Activated CD8-positive, alpha-beta memory T cell treated with anti-CD3 and anti-CD28 coated beads, Interleukin-2, amount 50 U/mL, for 1 hour (primary cell): ENCODE measurements at regions not wholly inside any gene's neighbourhood (a gene's known extent, or its start where the extent isn't known, plus 50 kb on each side); places are given as distances from the start of the nearest gene placed in this dataset.
"Not testable (repeated sequence)": the region's sequence is repeated elsewhere in the genome, so short reads cannot be mapped to it uniquely, and the experiment has no call there.

ENCODE experiments used
- DNase-seq: peaks from one replicate; pipeline ENCODE4 v3.0.0-alpha.2; 2020; ENCODE audit errors: extremely low read depth

DNA sequence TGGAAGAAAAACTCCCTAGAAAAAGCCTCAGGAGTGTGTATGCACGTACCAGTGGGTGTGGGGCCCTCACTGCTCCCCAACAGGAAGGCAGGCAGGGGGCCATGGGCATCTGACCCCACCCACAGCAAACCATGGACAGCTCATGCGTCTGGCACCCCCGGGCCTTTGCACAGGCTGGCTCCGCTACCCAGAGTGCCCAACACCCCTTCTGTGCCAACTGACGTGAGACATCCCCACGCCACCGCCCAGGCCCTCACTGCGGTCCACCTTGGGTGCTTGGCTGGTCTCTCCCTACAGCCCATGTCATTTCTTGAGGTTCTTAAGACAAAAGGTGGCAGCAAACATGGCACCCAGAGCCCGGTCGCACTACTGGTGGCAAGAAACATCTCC is 91.4 kb downstream of the NCOR2 start:
- DNase-seq, result no peak

DNA sequence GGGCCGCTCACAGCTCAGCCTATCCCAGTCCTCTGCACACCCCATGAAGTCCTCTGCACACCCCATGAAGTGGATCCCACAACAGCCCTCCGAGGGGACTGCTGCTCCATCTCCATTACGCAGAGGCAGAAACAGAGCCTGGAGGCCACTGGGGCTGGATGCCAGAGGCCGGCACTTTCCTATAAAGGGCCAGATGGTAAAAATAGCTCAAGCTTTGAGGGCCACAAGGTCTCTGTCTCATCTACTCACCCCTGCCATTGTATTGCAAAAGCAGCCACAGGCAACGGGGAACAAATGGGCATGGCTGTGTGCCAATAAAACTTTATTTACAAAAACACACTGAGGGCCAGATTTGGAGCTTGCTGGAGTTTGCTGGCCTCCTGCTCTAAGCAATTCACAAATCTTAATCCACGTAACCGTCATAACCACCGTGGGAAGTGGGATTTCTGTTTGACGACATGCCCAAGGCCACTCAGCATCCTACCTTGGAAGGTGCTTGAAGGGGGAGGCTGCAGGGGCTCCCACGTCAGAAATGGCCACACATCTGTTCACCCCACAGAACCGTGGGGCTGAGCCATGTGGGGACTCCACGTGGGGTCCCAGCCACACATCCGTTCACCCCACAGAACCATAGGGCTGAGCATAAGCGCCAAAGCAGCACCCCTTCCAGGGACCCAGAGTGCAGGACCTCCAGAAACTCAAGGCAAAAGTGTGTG is 92.0 kb downstream of the NCOR2 start:
- DNase-seq, result no peak

DNA sequence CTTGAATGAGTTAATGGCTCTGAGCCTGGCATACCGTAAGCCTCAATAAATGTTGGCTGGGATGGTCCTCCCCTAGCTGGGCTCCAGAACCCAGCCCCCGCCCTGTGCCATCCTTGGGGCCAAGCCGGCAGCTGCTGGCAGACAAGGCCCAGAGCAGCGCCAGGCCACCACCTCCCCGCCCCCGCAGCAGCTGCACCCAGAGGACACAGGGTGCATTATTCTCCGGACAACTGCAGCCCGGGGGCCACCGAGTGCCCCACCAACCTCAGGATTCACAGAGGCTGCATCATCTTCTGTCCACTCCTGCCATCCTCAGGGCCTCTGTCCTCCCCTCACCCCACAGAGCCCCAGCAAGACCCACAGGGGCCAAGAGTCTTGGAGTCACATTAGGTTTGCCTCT is 92.7 kb downstream of the NCOR2 start:
- DNase-seq, result no peak

DNA sequence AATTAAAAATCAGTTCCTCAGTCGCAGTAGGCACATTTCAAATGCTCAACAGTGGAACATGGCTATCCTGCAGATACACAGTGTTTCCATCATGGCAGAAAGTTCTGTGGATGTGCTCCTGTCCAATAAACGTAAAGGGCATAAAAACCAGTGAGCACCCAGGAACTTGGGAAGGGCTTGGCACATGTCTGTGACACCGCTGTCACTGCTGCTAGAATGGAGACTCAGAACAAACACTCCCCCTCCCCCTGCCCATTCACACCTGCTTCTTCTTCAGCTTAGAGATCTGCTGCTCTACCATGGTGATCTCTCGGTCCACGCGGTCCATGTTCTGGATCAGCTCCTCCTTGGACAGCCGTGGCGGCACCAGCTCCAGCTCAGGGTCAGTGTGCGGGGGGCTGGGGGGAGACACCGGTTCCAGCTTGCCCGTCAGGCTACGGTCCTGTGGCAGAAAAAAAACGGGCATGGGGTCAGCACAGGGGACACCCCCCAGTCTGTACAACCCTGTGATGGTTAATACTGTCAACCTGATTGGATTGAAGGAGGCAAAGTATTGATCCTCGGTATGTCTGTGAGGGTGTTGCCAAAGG is 94.6 kb downstream of the NCOR2 start:
- no peak for DNase-seq

DNA sequence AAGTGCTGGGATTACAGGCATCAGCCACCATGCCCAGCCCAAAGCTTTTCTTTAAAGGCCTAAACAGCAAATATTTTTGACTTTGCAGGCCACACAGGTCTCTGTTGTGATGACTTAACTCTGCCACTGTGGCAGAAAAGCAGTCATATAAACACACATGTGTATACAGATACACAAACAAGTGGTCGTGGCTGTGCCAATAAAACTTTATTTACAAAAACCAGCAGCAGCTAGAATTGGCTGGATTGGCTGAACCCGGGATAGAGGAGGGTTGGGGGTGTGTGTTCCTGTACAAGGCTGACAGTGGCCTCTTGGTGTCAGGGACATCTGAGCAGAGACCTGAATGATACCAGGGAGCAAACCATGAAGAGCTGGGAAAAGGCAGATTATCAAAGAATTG is 95.6 kb downstream of the NCOR2 start:
- no peak for DNase-seq

DNA sequence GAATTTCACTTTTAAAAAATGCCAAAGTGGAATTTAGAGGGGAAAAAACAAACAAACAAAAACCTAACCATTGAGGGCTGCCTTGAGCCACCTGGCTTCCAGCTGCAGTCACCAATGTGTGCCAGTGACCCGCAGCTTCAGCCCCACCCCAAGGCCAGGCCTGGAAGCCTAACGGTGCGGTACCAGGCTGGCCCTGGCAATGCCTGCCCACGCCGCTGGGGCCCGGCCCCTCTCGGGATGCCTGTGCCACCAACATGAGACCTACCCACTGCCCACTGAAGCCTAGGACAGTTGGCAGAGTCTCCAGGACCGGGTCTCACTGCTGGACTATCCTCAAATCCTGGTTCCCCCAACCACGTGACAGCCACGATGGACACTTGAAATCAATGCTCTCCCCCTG is 96.6 kb downstream of the NCOR2 start:
- DNase-seq, result no peak

DNA sequence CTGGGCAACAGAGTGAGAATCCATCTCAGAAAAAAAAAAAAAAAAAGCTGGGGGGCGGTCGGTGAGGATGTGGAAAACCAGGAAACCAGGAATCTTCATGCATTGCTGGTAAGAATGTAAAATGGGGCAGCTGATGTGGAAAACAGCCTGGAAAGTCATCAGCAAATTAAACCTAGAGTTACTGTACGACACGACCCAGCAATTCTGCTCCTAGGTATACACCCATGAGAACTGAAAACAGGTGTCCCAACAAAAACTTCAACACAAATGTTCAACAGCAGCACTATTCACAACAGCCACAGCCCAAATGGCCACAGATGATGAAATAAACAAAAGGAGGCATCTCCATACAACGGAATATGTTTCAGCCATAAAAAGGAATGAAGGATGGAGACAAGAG is 97.3 kb downstream of the NCOR2 start:
- no peak for DNase-seq

DNA sequence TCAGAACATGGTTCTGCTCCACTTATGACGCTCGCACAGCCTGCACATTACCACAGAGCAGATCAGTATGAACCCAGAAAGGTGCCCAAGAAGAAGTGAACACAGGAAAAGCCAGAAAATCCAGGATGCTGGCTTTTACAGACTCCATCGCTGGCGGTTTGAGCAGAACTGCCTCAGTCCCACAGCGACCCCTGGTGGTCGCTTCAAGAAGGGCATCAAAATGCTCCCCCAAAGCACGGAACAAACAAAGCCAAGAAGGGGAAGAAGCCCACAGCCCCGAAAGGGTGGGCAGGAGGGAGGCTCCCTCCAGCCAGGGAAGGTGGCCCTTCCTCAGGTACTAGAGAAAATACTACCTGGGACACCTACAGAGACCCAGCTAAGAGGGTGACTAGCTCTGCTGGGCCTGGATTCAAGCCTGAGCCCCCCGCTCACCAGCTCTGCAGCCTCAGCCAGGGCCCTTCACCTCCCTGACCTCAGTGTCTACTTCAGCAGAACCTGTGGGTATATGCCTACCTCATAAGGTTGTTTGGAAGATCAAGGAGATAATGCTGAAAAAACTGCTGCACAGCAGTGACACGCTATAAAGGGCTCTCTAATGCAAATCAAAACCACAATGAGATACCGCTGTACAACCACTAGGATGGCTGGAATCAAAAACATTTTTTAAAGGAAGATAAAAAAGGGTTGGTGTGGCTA is 98.1 kb downstream of the NCOR2 start:
- no peak for DNase-seq

DNA sequence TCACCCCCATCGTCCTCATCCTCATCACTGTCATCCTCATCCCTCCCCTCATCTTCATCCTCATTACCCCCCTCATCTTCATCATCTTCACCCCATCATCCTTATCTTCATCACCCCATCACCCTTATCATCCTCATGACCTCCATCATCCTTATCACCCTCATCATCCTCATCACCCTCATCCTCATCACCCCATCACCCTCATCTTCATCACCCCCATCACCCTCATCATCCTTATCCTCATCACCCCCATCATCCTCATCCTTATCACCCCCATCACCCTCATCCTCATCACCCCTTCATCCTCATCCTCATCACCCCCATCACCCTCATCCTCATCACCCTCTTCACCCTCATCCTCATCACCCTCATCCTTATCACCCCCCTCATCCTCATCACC is 99.9 kb downstream of the NCOR2 start:
- DNase-seq, result not testable (repeated sequence)

DNA sequence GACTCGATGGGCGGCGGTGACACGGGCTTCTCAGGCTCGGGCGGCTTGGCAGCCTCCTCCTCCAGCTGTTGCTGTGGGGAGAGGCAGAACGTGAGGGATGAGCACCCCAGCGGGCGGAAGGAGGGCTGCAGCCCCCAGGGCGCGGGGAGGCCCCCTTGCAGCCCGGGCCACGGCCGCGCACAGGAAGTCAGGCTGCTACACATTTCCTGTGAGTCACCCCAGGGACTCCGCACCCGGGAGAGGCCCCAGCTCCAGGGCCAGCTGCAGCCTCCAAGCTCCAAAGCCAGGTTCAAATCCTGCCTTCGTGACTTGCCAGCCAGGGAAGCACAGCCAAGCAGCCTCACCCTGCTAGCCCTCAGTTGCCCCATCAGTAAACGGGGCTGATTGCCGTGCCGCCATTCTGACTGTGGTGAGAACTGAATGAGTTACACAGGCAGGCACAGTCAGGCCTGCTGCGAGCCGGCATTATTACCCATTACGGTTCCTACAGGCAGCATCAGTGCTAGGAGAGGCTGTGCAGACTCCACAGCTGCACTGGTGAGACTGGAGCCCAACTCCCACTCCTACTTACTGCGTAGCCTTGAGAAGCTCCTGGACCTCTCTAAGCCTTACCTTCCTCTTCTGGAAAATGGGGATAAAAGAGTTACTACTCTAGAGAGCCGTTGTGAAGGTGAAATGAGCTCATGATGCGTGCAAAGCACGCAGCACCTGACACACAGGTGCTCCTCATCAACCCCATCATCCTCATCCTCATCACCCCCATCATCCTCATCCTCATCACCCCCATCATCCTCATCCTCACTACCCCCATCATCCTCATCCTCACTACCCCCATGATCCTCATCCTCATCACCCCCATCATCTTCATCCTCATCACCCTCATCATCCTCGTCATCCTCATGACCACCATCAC is 100.9 kb downstream of the NCOR2 start:
- peak; percentile 85 for DNase-seq

DNA sequence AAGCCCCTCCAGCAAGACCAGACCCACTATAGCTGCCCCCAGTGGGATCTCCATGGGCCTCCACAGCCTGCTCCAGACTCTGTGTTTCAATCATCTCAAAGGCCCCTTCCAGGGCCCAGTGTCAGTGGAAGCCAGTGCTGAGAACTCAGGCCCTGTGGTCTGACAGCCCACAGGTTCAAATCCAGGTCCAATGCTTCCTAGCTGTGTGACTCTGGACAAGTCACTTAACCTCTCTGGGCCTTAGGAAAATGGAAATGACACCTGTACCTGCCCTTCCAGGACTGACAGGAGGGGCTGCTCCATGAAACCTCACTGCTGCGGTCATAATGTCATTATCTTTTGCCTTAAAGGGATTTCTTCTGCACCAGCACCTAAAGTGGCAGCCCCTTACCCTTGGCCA is 101.9 kb downstream of the NCOR2 start:
- DNase-seq, result no peak

DNA sequence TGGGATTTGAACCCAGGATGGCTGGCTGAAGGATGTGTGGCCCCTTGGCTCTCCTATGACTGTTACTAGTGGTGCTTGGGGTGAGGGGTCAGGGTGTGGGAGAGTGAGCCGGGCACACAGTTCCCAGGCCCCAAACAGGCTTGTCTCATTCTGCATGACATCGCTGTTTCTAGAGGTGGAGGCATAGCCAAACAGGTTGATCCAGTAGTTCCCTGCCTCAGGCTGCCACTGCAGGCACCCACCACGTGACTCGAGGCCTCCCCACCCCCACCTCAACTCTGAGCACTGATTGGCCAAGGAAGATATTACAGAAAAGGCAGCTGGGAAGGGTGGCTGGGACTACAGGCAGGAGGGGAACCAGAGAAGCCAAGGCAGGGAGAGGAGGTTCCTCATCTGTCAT is 102.6 kb downstream of the NCOR2 start:
- no peak for DNase-seq

DNA sequence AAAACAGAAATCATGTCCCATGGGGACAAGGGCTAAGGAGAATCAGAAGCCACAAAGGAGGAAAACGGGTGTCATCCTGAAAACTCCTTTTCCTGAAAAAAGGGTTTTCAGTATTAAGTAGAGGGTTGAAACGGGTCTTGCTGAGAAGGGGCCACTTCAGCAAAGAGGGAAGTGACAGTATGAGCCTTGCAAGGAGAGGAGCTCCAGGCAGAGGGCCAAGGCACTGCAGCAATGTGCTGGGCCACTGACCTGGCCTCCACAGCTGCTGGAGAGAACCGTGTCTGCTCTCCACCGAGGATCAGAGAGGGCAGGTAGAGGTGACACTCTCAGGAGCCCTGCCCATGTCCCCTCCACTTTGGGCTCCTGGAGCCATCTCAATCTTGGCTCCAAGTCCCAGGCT is 103.3 kb downstream of the NCOR2 start:
- no peak for DNase-seq

DNA sequence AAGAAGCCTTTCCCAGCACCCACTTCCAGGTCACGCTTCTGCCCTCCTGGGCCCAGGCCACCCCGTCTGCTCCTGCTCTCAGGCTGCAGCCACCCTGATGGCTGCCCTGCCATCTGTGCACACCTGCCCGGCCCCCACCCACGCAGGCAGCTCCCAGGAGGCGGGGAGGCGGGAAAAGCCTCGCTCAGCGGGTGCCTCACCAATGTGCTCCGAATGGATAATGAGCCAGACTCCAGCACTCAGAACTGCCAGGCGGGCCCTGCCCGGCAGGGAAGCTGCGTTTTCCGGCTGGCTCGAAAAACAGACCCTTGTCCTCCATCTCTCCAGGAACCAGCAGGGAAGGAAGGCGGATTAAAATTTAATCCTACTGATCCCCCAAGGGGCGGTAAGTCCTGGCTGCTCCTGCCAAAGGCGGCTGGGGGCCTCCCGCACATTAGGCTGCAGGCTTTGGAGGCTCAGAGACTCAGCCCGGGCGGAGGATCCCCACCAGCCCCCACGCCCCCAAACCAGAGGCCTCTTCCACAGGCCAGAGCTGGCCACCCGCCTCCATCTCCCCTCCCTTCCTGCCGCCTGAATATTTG is 104.0 kb downstream of the NCOR2 start:
- DNase-seq, result no peak

DNA sequence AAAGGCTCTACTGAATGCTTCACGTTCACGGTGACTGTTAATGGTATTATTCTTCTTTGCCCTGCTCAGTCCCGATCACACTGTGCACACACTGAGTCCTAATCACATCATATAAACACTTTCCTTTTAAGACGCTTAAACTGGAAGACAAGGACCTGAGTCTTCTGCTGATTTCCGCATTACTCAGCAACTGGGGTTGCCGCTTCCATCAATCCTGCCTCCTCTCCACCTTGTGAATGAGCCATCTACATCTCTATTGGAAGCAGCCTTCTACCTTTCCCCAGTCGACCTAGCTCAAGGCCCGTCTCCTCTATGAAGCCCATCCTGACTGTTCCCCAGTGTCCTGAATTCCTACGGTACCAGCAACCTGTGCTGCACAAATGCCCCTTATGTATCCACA is 104.7 kb downstream of the NCOR2 start:
- DNase-seq, result no peak

DNA sequence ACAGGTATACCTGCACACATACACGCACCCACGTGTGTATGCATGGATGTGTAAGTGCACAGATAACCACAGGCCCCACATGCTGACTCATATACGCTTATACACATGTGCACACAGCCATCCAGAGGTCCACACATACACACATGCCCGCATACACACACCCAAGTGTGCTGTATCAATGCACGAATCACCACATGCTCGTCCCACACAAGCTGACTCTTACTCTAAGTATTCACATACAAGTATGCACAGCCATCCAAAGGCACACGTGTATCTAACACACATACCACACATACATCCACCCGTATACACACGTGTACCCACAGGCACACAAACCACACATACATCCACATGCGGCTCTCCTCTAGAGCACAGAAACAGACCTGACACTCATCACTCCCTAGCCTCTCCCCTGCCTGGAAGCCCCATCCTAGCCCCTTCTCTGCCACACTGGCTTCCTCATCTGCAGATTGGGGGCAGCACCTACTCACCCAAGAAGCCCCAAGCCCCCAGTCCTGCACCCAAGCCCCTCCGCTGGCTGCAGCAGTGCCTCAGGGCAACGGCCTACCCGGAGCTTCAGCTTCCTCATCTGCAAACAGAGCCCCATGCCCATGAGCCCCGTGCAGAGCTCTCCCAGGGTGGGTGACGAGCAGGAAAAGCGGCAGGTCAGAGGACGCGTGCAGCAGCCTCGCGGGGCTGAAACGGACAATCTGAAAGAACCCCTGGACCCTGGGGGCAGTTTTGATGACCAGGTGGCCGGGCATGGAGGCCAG is 105.4 kb downstream of the NCOR2 start:
- DNase-seq, result no peak

DNA sequence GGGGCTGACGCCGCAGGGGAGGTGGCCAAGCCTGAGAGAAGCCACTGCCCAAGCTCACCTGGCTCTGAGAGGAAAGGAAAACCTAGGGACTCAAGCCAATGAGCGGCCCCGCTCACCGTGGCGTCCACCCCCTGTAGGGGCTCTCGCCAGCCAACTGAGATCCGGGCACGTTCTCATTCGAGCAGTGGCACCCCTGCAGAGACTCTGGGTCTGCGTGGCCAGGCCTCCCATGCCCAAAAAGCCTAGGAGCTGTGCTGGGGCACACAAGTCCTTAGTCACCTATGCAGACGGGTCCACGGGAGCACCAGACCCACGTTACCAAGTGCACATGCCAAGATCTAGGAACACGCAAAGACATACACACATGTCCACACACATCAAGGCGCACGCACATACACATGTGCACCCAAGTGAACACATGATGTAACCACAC is 106.2 kb downstream of the NCOR2 start:
- DNase-seq, result no peak

DNA sequence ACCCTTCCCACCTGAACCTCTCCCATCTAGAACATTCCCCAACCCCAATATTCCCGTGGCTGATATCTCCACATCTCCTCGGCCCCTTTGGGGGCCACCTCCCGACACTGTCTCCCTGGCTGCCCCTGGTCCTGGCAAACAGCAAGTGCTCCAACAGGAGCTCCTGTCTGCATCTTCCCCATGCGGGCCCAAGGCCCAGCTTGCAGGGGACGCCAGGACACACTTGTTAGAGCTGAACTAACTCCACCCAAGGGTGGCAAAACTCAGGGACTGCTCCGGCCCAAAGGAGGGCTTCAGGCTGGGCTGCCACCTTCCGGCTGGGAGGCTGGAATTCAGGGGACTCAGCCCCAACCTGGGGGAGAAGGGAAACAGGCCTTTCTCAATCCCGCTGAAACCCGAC is 106.6 kb downstream of the NCOR2 start:
- no peak for DNase-seq

DNA sequence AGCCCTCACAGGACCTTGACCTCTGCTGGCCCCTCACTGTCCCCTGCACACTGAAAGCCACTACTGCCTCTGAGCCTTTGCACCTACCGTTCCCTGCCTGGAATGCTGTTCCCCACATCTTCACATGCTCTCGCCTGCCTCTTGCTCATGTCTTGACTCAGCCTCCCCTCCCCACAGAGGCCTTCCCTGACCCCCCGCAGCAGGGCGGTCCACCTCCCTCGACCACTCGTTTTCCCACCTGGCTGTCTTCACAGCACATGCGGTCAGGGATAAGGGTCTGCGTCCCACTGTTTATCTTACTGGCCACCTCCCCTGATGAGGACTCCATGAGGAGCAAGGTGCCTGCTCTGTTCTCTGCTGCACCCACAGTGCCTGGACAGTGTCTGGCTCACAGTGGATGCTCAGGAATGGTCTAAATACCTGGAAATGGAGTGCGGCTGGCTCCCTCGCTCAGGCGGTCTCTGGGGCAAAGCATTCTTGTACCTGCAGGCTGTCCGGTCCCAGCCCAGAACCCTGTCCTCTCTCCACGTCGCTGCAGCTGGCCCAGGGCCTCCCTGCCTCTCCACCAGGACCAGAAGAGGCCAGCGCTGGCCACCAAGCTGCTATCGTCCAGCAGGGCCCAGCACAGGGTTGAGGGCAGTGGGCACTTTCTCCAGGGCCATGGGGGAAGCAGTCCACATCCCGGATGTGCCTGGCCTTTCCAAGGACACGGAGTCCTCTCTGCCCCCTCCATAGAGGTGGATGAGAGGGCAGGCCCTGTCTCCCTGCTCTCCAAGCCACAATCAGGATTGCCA is 107.4 kb downstream of the NCOR2 start:
- DNase-seq, result no peak
